ENCODE measurements at regions not wholly inside any gene's neighbourhood (a gene's known extent, or its start where the extent isn't known, plus 50 kb on each side); places are given as distances from the start of the nearest gene placed in this dataset.

DNA sequence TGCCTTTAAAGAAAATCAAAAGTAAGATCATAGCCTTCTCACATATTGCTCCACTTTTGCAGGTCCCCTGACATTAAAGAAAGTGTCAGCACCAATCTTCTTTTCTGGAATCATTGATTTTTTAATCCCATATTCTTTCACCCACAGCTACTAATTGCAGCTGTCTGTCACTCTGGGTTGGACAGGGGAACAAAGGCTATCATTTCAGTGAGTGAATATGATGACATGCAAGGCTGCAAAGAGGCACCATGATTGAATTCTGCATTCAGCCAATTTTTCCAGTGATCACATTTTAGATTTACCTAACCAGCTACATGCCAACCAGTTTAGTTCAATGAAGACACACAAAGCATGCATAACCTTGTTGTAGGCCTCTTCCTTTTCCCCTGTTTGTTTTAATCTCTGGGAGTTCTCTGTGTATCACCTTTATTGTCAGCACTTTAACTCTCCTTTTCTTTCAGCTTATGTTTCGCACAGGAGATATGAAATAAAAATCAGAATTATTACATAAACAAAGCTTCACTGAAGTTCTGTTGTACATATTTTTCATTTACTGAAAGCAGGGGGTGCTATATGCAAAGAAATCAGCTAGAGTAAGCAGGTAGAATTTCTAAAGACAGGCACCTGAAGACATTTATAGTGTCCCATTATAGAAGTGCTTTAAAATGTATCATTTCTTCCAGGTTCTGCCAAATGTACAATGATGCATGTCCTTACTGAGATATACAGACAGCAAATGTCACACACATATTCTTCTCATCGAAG is 584.8 kb downstream of the PLA2G4A start:
- no peak for TF ChIP-seq CTCF (IDR thresholded peaks at IDR 0.05; ENCODE audit: borderline replicate concordance, control extremely low read depth, extremely low read depth, insufficient read depth, missing control alignments)
- no peak for DNase-seq (ENCODE audit: low spot score)
- in situ Hi-C loops (cut with MboI; ENCODE audit: low sequenced_read_pairs, unreplicated experiment): no loop called here

DNA sequence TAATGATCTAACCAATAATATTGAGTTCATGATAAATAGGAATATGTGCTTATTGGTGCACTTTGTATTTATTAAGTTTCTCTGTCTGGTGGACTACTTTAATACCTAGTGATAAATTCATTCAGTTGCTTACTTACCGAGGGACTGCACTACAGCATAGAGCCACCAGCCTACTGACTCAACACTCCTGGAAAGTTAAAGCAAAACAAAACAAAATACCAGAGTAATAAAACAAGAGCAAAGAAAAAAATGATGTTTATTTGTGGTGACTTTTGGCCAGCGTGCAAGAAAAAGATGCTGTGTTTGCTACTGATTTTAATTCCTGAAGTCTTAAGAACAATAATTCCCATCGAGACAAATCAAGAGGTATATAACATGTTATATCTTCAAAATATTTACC is 586.3 kb downstream of the PLA2G4A start:
- TF ChIP-seq CTCF (IDR thresholded peaks at IDR 0.05; ENCODE audit: borderline replicate concordance, control extremely low read depth, extremely low read depth, insufficient read depth, missing control alignments): no peak
- in situ Hi-C loops (cut with MboI; ENCODE audit: low sequenced_read_pairs, unreplicated experiment): no loop called here
- no peak for DNase-seq (ENCODE audit: low spot score)

GRCh38 chr1:187417520-187417919 is 588.8 kb downstream of the PLA2G4A start:
- TF ChIP-seq CTCF (IDR thresholded peaks at IDR 0.05; ENCODE audit: borderline replicate concordance, control extremely low read depth, extremely low read depth, insufficient read depth, missing control alignments): no peak
- in situ Hi-C loops (cut with MboI; ENCODE audit: low sequenced_read_pairs, unreplicated experiment): no loop called here
- DNase-seq (ENCODE audit: low spot score): no peak

DNA sequence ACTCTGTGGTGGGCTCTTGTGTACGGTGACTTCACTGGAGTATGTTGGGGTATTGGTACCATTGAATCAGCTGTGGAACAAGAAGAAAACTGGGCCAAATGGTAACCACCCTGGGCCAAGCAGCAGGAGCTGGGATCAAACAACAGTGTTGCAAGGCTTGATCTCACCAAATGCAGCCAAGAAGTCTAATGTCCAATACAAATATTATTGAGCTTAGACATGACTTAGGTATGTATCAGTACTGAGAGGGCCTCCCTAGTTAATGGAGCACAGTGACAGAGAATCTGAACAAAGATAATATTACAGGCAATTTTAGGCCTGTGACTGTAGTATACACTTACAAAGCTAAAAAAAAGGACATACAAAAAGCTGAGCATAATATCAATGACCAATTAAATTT is 604.8 kb downstream of the PLA2G4A start:
- in situ Hi-C loops (cut with MboI; ENCODE audit: low sequenced_read_pairs, unreplicated experiment): no loop called here
- no peak for TF ChIP-seq CTCF (IDR thresholded peaks at IDR 0.05; ENCODE audit: borderline replicate concordance, control extremely low read depth, extremely low read depth, insufficient read depth, missing control alignments)
- DNase-seq (ENCODE audit: low spot score): no peak

DNA sequence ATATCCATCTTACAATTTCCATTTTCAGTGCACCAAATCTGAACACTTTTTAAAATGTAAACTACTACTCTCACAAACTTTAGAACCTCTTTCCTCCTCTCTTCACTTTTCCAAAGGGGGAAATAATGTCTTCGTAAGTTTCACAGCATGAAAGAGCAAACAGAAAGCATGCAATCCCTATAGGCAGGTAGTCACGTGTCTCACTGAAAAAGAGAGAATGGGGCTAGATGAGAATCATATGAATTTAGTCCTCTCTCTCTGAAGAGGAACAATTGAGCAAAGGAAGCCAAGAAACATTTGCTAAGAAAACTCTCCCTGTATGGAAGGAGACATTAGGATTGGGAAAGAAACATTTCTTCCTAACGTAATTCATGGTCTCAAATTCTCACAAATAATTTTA is 613.9 kb downstream of the PLA2G4A start:
- no peak for DNase-seq (ENCODE audit: low spot score)
- TF ChIP-seq CTCF (IDR thresholded peaks at IDR 0.05; ENCODE audit: borderline replicate concordance, control extremely low read depth, extremely low read depth, insufficient read depth, missing control alignments): no peak
- in situ Hi-C loops (cut with MboI; ENCODE audit: low sequenced_read_pairs, unreplicated experiment): no loop called here

- in situ Hi-C loops (cut with MboI; ENCODE audit: low sequenced_read_pairs, unreplicated experiment): no loop called here
- DNase-seq (ENCODE audit: low spot score): no peak
- no peak for TF ChIP-seq CTCF (IDR thresholded peaks at IDR 0.05; ENCODE audit: borderline replicate concordance, control extremely low read depth, extremely low read depth, insufficient read depth, missing control alignments)
Observed at GRCh38 chr1:187443939-187444338, 615.2 kb downstream of the PLA2G4A start.

Measured in GM13976 (cell line).